HG03108 (cell line): ENCODE measurements at regions not wholly inside any gene's neighbourhood (a gene's known extent, or its start where the extent isn't known, plus 50 kb on each side); places are given as distances from the start of the nearest gene placed in this dataset.
"Not testable (repeated sequence)": the region's sequence is repeated elsewhere in the genome, so short reads cannot be mapped to it uniquely, and the experiment has no call there.

Experiments used
- ATAC-seq: cut with Tn5 transposase; IDR thresholded peaks from one replicate; pipeline ENCODE4 v1.9.1; 2021; ENCODE audit warnings: moderate library complexity; ENCODE audit not compliant: unreplicated experiment

DNA sequence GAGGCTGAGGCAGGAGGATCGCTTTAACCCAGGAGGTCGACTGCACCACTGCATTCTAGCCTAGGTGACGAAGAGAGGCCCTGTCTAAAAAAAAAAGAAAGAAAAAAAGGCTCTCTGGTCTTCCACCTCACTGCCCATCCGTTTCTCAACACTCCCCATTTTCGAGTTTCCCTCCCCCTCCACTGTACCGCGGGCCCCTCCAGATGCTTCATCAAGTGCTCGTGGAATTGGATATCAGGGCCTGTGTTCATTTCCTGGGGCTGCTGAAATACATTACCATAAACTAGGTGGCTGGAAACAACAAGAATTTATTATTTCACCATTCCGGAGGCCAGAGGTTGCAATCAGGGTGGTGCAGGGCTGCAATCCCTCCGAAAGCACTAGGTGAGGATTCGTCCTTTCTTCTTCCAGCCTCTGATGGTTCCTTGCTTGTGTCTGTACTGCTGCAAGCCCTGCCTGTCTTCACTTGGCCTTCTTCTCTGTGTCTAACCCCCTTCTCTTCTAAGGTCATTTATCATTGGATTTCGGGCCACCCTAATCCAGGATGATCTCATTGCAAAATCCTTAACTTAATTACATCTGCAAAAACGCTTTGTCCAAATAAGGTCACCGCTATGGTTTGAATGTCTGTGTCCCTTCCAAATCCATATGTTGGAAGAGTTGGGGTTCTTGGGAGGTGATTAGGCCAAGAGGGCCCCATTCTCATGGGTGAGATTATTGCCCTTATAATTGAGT lies 135.1 kb downstream of the CRLF3 start:
- ATAC-seq: not testable (repeated sequence)

DNA sequence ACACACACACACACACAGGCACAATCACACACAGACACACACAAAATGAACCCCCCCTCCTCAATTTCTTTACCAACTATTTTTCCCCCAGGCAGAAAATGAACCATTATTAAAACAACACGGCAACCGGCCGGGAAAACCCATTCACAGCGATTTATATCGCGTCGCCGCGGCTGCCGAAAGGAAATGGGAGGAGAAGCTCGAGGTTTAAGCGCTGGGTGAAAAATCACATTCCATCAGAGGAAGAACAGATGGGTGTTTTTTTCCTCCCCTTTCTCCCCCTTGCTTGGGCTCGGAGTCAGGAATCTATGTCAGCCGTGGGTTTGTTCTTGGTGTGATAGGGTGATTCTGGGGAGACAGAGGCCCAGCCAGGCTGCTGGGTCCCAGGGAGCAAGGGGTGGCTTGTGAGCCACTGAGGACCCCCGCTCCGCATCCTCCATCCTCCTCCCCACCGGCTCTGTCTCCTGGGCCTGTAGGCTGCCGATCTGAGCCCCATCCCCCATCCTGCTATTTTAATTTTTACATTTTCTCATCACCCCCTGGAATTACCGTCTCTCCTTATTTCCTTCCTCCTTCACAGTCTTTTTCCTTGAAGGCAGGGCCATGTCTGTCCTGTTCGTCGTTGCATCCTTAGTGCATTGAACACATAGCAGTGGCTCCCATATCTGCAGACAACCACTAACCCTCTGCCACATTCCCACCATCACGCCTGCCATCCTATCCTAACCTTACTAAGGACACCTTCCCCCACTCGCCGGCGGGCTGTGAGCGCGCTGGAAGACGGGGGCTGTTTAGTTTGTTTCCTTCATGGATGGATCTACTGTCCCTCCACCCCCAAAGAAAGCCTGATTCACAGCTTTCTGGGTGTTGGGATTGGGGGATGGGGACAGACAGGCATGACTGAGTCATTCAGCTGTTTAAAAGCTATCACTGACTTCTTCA lies 137.7 kb downstream of the CRLF3 start:
- ATAC-seq: not testable (repeated sequence)

DNA sequence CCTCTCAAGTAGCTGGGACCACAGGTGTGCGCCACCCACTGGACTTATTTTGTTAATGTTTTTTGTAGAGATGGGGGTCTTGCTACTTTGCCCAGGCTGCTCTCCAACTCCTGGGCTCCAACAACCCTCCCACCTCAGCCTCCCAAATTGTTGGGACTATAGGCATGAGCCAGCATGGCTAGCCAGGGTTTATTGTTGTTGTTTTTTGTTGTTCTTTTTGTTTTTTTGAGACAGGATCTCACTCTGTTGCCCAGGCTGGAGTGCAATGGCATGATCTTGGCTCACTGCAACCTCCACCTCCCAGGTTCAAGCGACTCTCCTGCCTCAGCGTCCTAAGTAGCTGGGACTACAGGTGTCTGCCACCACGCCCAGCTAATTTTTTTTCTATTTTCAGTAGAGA lies 142.2 kb downstream of the CRLF3 start:
- ATAC-seq: not testable (repeated sequence)

DNA sequence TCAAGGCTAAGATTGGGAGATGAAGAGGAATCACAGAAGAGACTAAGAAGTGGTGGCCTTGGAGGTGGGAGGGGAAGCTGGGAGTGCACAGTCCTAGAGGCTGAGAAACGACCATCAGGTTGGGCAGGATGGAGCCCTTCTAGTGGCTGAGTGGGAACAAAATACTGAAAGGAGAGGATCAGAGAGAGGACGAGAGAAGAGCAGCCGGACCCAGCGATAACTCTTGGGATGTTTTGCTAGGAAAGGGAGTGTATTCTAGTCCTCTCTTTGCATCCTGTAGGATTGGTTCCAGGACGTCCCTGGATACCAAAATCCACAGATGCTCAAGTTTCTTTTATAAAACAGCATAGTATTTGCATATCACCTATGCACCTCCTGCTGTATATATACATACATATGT lies 143.8 kb downstream of the CRLF3 start:
- not testable (repeated sequence) for ATAC-seq

DNA sequence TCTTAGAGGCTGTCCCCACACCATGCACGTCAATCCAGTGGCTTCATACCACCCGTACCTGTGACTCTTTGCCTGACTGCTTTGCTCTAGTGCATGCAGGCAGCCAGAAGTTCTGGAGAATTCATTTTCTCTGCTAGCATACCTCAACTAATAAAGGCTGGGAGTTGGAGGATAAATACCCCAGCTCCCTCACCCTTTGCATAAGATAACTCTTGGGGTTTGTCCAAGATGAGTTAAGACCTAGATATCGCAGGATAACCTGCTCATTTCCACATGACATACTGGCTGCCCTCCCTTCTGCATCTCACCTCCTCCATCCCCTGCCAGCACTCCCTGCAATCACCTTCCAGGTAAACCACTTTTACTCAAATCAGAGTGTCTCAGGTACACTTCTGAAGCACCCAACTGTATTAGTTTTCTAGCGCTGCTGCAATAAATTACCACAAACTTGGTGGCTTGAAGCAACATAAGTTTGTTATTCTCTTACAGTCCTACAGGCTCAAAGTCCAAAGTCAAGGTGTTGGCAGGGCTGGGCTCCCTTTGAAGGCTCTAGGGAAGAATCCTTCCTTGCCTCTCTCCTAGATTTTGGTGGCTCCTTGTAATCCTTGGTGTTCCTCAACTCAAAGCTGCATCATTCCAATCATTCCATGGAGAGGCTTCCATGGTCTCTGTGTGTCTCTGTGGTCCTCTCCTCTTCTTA lies 146.8 kb downstream of the CRLF3 start:
- no peak for ATAC-seq

DNA sequence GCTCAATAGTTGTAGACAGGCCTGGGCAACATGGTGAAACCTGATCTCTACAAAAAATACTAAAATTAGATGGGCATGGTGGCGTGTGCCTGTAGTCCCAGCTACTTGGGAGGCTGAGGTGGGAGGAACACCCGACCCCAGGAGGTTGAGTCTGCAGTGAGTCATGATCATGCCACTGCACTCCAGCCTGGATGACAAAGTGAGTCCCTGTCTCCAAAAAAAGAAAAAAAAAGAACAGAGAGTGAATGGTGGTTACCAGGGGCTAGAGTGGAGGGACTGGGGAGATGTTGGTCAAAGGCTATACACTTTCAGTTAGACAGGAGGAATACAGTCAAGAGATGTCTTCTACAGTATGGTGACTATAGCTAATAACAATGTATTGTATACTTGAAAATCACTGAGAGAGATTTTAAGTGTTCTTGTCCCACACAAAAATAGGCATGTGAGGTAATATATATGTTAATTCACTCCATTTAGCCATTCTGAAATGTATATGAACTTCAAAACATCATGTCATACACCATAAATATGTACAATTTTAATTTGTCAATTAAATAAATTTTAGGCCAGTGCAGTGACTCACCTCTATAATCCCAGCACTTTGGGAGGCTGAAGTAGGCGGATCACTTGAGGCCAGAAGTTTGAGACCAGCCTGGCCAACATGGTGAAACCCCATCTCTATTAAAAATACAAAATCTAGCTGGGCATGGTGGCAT lies 148.6 kb downstream of the CRLF3 start:
- ATAC-seq: not testable (repeated sequence)

DNA sequence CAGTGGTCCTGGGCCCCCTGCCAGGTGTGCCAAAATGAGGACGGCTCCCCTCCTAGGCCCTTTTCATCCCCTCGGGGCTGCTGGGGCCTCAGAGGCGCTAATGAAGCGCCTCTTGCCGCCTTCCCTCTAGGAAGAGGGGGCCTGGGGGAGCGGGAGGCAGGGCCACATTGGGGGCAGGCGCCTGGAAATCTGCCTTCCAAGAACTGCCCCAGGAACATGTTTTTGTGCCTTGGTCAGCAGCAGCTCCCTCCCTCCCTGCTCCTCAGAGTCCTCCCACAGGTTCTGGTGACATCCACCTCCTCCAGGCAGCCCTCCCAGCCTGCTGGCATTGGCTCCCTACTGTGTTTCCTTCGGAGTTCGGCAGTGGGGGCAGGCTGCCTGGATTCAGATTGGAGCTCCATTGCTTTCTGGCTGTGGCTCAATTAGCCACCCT lies 155.3 kb downstream of the CRLF3 start:
- not testable (repeated sequence) for ATAC-seq

DNA sequence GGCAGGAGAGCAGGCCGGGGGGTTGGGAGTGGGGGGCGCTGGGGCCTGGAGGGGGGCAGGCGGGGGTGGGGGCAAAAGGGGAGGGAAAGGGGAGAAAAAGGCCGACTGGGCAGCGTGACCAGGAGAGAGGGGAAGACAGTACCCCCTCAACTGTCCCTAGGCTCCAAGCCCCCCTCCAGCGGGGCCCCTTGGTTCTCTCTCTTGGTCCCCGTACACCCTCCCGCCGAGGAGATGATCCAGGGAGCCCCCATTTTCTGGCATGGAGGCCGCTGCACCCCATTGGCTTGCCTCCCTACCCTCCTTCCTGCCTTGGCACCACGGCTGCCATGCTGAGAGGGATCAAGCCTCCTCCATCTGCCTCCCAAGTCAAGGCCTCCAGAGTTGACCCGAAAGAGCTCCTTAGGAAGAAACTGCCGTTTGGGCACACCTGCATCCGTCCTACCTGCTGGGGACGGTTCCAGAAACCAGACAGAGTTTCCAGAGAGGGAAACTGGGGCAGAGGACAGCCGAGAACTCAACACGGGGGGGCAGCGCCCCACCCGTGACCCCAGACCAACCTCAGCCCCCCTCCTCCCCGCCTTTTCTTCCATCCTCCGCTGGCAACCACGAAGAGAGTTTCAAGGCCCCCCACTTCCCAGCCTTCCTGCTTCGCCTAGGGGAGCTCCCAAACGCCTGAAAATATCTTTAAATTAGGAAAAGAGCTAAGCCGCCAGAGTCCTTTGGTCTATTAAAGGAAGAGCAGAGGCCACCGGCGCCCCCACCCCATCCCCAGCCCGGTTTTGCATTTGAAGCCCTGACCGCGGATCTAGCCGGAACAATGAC lies 155.9 kb downstream of the CRLF3 start:
- not testable (repeated sequence) for ATAC-seq

DNA sequence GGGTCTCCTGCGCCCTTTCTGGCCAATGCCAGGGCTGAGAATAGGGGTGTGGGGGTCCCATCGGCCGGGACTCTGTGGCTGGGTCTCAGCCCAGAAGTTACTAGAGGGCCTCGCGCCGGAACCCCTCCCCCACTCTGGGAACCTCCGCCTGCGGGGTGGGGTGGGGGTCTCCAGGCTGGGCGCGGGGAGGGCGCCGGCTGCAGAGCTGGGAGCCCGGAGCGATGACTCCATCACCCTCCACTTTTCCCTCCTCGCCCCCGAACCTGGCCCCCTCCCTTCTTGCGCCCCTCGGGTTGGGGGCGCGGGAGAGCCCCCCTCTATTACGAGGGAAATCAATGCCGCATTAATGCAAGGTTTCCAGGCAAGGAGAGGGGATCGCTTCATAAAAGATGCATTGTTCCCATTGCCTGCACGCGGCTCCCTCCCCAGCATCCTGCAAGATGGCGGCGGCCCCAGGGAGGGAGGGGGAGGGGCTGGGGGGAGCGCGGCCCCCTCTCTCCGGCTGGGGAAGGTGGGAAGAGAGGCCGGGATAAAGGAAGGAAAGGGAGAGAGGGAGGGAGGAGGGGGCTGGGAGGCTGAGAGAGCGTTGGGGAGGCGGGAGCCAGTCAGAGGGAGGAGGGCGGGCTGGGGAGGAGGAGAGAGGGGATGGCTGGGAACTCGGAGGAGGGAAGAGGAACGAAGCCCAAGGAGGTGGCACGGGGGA lies 156.7 kb downstream of the CRLF3 start:
- ATAC-seq: not testable (repeated sequence)

DNA sequence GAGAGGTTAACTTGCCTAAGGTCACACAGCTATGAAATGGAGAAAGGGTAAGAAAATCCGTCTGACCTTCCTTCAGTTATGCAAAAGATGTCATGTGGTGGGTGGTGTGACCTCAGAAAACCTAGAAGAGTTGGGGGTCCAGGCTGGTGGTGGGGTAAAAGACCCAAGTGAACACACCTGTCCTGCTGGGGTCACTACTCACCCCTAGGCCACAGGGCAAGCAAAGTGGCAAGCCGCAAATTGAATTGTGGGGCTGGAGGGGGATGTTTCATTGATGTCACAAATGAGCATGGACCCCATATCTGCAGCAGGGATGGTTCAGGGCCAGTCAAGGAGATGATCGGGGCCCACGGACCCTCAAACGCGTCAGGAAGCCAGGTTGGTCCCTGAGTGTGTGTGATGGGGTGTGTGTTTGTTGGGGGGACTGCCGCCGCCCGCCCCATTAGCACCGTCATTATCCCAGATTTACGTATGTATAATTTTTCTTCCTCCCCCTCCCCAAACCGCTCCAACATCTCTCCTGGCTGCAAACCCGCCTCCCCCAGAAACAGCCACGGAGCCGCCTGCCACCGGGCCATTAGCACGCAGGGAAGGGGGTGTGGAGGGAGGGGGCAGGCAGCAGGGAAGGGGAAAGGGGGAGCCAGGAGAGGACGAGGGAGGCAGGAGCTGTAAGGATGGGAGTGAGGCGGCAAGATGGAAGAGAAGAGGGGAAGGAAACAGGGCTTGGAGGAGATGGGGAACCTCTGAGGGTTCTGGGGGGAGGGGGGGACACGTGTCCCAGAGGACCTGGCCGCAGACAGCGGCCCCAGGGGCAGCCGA lies 157.4 kb downstream of the CRLF3 start:
- not testable (repeated sequence) for ATAC-seq

DNA sequence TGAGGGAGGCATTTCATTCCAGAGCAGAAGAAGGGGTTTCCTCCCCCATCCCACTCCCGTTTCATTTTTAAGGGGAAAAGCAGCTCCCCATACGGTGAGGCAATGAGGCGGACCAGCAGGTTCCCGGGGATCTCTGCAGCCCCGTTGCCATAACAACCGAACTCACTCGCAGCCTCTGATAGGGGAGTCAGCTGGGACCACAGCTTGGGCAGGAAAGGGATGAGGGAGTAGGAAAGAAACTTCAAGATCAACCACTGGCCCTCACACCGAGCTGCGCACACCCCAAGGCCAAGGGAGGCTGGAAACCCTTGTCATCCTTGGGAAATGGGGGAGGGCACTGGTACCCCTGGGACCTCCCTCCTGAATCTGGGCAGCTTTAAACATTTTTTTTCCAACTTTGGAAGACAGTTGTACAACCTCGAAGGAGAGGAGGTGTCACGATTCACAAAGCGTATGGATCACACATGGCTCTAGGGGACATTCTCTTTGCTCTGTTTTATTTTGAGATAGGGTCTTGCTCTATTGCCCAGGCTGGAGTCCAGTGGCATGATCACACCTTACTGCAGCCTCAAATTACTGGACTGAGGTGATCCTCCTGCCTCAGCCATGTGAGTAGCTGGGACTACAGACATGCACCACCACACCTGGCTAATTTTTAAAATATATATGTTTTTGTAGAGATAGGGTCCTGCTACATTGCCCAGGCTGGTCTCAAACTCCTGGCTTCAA lies 160.6 kb downstream of the CRLF3 start:
- not testable (repeated sequence) for ATAC-seq

DNA sequence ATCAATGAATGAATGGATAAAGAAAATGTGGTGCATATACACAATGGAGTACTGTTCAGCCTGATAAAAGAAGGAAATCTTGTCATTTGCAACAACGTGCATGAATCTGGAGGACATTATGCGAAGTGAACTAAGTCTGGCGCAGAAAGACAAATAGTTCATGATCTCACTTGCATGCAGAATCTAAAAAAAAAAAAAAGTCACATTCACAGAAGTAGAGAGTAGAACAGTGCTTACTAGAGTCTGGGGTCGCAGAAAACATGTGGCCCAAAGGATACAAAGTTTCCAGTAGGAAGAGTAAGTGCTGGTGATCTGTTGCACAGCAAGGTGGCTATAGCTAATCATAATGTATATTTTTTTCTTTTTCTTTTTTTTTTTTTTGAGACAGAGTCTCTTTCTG lies 167.3 kb downstream of the CRLF3 start:
- ATAC-seq: not testable (repeated sequence)

DNA sequence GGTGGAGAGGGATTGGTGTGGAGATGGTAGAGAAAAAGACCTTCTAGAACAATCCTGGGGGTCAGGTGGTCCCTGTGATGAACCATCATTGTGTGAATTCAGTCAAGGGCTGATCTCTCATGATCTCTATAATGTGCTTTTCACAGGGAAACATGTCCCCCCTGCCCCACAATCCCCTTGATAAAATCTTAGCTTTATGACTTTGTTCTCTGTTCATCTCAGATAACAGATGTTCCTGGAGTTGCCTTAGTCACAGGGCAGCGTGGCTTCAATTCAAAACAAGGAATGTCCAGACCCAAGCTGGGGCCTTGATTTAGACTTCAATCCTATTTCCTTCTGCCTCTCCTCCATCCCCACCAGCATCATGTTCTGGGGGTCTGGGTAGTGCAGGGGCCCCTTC lies 171.5 kb downstream of the CRLF3 start:
- ATAC-seq: not testable (repeated sequence)

DNA sequence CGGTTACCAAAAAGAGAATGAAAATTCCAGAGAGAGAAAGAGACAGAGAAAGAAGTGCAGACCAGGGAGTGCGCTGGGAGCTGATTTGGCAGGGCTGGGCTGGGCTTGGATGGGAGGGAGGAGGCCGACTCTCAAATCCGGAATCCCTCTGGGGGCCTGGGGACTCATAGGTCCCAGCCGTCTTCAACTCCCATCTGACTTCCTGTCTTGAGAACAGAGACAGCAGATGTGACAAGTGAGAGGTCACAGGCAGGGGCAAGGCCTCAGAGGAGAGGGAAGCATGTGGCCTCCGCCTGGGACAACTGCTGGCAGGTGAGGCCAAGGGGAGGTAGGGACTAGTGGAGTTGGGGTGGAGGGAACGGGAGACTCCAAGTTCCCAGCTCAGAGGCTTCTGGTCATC lies 172.9 kb downstream of the GOSR1 start:
- ATAC-seq: not testable (repeated sequence)

DNA sequence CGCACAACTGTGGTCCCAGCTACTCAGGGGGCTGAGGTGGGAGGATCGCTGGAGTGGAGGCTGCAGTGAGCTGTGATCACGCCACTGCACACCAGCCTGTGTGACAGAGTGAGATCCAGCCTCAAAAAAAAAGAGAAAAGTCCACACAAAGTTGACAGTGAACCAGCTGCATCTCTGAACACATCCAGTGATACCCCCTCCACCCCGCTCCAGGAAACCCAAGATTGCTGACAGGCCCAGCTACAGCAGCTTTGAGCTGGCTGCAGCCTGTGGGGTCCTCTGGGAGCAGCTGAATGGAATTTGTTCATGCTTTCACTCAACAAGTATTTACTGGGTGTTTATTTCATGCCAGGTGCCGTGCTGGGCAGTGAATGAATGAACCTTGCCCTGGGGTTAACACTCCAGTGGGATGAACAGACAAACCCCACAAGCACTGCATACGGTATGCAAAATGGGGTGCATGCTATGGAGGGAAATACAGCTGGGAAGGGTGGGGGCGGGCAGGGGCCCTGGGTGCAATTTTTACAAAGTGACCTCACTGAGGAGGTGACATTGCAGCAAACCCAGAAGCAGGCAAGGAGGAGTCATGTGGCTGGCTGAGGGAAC lies 170.9 kb downstream of the GOSR1 start:
- ATAC-seq: not testable (repeated sequence)

DNA sequence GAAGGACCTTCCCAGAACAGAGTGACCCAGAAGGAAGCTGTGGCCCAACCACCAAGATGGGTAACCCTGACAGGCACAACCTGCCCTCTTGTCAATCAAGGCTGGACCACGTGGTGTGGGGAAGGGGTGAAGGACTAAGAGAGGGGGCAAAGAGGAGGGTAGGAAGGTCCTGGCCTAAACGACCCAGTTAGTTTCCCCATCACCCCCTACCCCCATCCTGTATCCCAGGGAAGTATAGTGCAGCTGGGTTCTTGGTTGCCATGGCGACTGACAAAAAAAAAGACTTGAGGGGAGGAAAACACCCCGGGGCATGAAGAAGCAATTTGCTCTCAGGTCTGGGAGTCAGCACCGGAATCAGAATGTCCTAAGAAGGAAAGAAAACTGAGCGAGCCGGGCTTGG lies 168.7 kb downstream of the GOSR1 start:
- not testable (repeated sequence) for ATAC-seq

DNA sequence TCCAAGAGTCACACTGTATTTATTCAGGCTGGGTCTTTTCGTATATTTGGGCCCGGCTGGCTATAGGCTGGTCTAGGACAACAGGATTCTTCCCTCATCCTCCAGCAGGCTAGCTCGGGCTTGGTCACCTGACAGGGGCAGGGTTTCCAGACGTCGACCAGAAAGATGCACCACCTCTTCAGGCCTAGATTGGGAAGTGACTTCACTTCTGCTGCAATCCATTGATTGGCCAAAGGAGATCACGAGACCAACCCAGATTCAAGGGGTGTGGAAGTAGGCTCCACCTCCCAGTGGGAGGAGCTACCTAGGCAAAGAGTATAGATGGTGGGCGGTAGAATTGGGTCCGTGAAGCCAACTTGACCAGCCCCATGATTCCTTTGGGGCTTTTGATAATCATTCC lies 167.5 kb downstream of the GOSR1 start:
- not testable (repeated sequence) for ATAC-seq
